B cell (primary cell): ENCODE measurements at regions not wholly inside any gene's neighbourhood (a gene's known extent, or its start where the extent isn't known, plus 50 kb on each side); places are given as distances from the start of the nearest gene placed in this dataset.

Source experiments
- ATAC-seq: fragments of 200-7000 bp; cut with Tn5 transposase; one replicate; pipeline ENCODE4 v1.10.0; 2021; ENCODE audit warnings: low read depth, mild to moderate bottlenecking, moderate number of reproducible peaks, moderate library complexity
- CTCF ChIA-PET: fragments of 350-600 bp; sonication (Branson Sonifier 250); formaldehyde crosslinking; loops from one replicate; lab custom pipeline; 2021; ENCODE audit warnings: antibody characterized with exemption, inconsistent platforms; lab: Charles Lee
- POLR2A ChIA-PET: fragments of 350-600 bp; sonication (Branson Sonifier 250); formaldehyde crosslinking; loops from one replicate; lab custom pipeline; 2021; ENCODE audit warnings: antibody characterized with exemption; lab: Charles Lee
- DNase-seq: peaks from one replicate; pipeline ENCODE4 v3.0.0; 2013
- H2AFZ ChIP-seq: 2 replicates; pipeline ENCODE4 v1.6.1; 2012; ENCODE audit warnings: mild to moderate bottlenecking, low read depth, low read length; ENCODE audit not compliant: insufficient read depth, poor library complexity, severe bottlenecking
- H3K27ac ChIP-seq, 2 donors: 1 replicate in 1 of 2; 2 replicates in 1 of 2; pipeline ENCODE4 v1.5.1; 2012 to 2013; ENCODE audit warnings: low read length in 2 of 2, mild to moderate bottlenecking in 2 of 2, moderate library complexity in 1 of 2
- H3K27me3 ChIP-seq, 4 experiments: fragments of 200-600 bp in 1 of 4; sonication (generic) in 1 of 4; replicated peaks in 1 of 4; 1 replicate in 2 of 4; 2 replicates in 2 of 4; pipeline versions ENCODE4 v1.6.1 to v1.7.0; 2013 to 2016; ENCODE audit warnings: low read length in 3 of 4, mild to moderate bottlenecking in 2 of 4, mixed read lengths in 1 of 4, moderate library complexity in 1 of 4; ENCODE audit not compliant: insufficient read depth in 4 of 4, control insufficient read depth in 3 of 4; ENCODE audit errors: control extremely low read depth in 1 of 4
- H3K36me3 ChIP-seq, 2 experiments: replicated peaks in 1 of 2; 1 replicate in 1 of 2; 2 replicates in 1 of 2; pipeline versions ENCODE4 v1.6.1 to v1.7.1; 2013; ENCODE audit warnings: low read length in 1 of 2; ENCODE audit not compliant: insufficient read depth in 2 of 2, control insufficient read depth in 1 of 2; ENCODE audit errors: control extremely low read depth in 1 of 2, extremely low read depth in 1 of 2
- H3K4me1 ChIP-seq, 2 donors: fragments of 200-600 bp in 1 of 2; sonication (generic) in 1 of 2; 1 replicate in 1 of 2; 2 replicates in 1 of 2; pipeline versions ENCODE4 v1.5.1 to v1.6.1; 2013 to 2017; ENCODE audit warnings: low read length in 2 of 2; ENCODE audit not compliant: control insufficient read depth in 2 of 2, insufficient read depth in 2 of 2
- H3K4me2 ChIP-seq: replicated peaks from 2 replicates; pipeline ENCODE3; 2012; ENCODE audit warnings: mild to moderate bottlenecking, low read depth, low read length; ENCODE audit not compliant: poor library complexity, severe bottlenecking
- H3K4me3 ChIP-seq, 5 experiments: fragments of 200-600 bp in 1 of 5; sonication (generic) in 1 of 5; 1 replicate in 3 of 5; 2 replicates in 2 of 5; pipeline versions ENCODE4 v1.5.1 to v1.7.0; 2011 to 2016; ENCODE audit warnings: low read length in 4 of 5, mild to moderate bottlenecking in 4 of 5, low read depth in 2 of 5, control low read depth in 1 of 5, moderate library complexity in 1 of 5; ENCODE audit not compliant: insufficient read depth in 1 of 5; ENCODE audit errors: control extremely low read depth in 1 of 5, extremely low read depth in 1 of 5
- H3K79me2 ChIP-seq: fragments of 200-600 bp; sonication (generic); one replicate; pipeline ENCODE4 v1.6.0; 2016; ENCODE audit warnings: low read length; ENCODE audit not compliant: control insufficient read depth, insufficient read depth
- H3K9ac ChIP-seq: fragments of 200-600 bp; sonication (generic); 2 replicates; pipeline ENCODE4 v1.6.1; 2017; ENCODE audit warnings: mild to moderate bottlenecking, low read length, moderate library complexity
- H3K9me3 ChIP-seq, 3 donors: one replicate each; pipeline versions ENCODE4 v1.6.1 to v1.7.1; 2013; ENCODE audit warnings: low read length in 2 of 3; ENCODE audit not compliant: control insufficient read depth in 2 of 3, insufficient read depth in 1 of 3; ENCODE audit errors: control extremely low read depth in 1 of 3
- H4K20me1 ChIP-seq: 2 replicates; pipeline ENCODE4 v1.6.0; 2012; ENCODE audit warnings: mild to moderate bottlenecking, low read length; ENCODE audit not compliant: insufficient read depth, control insufficient read depth, poor library complexity, severe bottlenecking
- H3K27ac Mint-ChIP-seq: one replicate; pipeline ENCODE4 v1.8.0; 2021; ENCODE audit warnings: mixed read lengths
- H3K27me3 Mint-ChIP-seq: one replicate; pipeline ENCODE4 v1.8.0; 2021; ENCODE audit warnings: mixed read lengths
- H3K4me1 Mint-ChIP-seq: one replicate; pipeline ENCODE4 v1.8.0; 2021; ENCODE audit warnings: mixed read lengths
- H3K4me3 Mint-ChIP-seq: one replicate; pipeline ENCODE4 v1.8.0; 2021; ENCODE audit warnings: mixed read lengths
- H3K9me3 Mint-ChIP-seq: one replicate; pipeline ENCODE4 v1.8.0; 2022; ENCODE audit warnings: mixed read lengths; ENCODE audit not compliant: insufficient read depth
- CTCF ChIP-seq: fragments of 200-600 bp; IDR thresholded peaks from one replicate; pipeline ENCODE4 v1.8.0; 2022; ENCODE audit warnings: antibody characterized with exemption, mild to moderate bottlenecking
- EZH2 ChIP-seq: IDR thresholded peaks from 2 replicates; pipeline ENCODE4 v1.6.1; 2012; ENCODE audit warnings: borderline replicate concordance, low read depth, mild to moderate bottlenecking, moderate library complexity, low read length; ENCODE audit not compliant: insufficient read depth, poor library complexity, severe bottlenecking
- WGBS: methylation state at CpG from one replicate; pipeline ENCODE4 v1.1.5; 2013; ENCODE audit warnings: missing lambda C conversion rate; ENCODE audit not compliant: insufficient coverage; 5-methylcytosine and 5-hydroxymethylcytosine counted together
- intact Hi-C: fragments of 100-400 bp; cut with micrococcal nuclease; formaldehyde crosslinking; loops from one replicate; pipeline ENCODE4 v1.10.0; 2022

DNA sequence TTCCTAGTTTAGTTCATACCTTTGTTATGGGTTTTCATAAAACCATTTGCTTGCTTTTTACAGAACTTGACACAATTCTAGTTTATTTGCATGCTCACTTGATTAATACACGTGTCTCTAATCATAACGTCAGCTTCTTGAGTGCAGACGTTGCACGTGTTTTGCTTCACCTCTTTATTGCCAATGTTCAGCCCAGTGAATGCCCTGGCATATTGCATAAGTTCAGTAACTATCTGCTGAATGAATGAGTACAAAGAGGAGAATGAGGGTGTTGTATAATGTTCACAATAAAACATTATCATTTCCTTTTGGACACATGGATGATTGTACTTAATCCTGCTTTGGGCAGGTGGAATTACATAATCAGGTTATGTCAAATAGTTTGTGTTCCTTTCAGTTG is 519.8 kb downstream of the HS3ST4 start:
- Histone ChIP-seq H2AFZ (no peak overlapping the region), H3K36me3 (no peaks in the 10 kb centered on the region), H3K4me3 (no peak overlapping the region), H3K27me3 (no peaks in the 10 kb centered on the region), H3K9ac (no peak overlapping the region), H4K20me1 (no peaks in the 10 kb centered on the region), H3K79me2 (no peaks in the 10 kb centered on the region), H3K4me1 (no peaks in the 10 kb centered on the region), H3K27ac (no peak overlapping the region), H3K9me3 (peaks cover 0 to 5% (median 0%) of the 10 kb centered on the region in 3 donors), H3K4me2 (no peak overlapping the region)
- H3K27ac Mint-ChIP-seq = no peak overlapping the region
- H3K4me3 Mint-ChIP-seq = no peak overlapping the region
- ChIA-PET CTCF (no interaction called here), POLR2A (no interaction called here)
- no peaks in the 10 kb centered on the region for H3K27me3 Mint-ChIP-seq
- H3K9me3 Mint-ChIP-seq = peaks cover 9% of the 10 kb centered on the region
- DNase-seq (no peak), ATAC-seq (no peak)
- H3K4me1 Mint-ChIP-seq = no peaks in the 10 kb centered on the region
- intact Hi-C loops = no loop called here
- WGBS = 94% methylated on average over 2 of the region's 4 CpGs
- TF ChIP-seq EZH2 (no peak), CTCF (no peak)

DNA sequence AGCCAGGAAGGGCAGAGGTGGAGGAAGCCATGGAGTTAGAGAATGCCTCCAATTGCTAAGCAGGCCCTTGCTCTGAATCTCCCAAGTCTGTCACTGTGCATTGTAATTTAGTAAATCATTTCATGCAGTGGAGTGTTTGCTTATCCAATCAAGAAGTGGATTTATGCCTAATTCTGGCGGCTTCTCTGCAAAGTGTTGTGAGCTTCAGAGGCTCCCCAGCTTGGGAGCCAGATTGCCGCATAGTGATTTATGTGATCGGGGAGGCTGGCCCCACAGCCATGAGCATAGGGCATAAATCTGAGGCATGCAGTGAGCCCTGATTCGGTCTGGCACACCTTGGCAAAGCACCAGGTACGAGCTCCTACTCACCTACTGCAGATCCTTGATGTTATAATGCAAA is 520.8 kb downstream of the HS3ST4 start:
- CTCF ChIA-PET = no interaction called here
- ATAC-seq (no peak), DNase-seq (no peak)
- H3K27me3 Mint-ChIP-seq = no peaks in the 10 kb centered on the region
- Histone ChIP-seq H3K4me2 (no peak overlapping the region), H3K36me3 (no peaks in the 10 kb centered on the region), H3K27me3 (no peaks in the 10 kb centered on the region), H3K27ac (no peak overlapping the region), H3K9ac (no peak overlapping the region), H2AFZ (no peak overlapping the region), H3K4me1 (no peaks in the 10 kb centered on the region), H3K79me2 (no peaks in the 10 kb centered on the region), H3K9me3 (peaks cover 0 to 5% (median 0%) of the 10 kb centered on the region in 3 donors), H4K20me1 (no peaks in the 10 kb centered on the region), H3K4me3 (no peak overlapping the region)
- intact Hi-C loops = no loop called here
- H3K9me3 Mint-ChIP-seq = peaks cover 9% of the 10 kb centered on the region
- no peak overlapping the region for H3K27ac Mint-ChIP-seq
- POLR2A ChIA-PET = no interaction called here
- no peaks in the 10 kb centered on the region for H3K4me1 Mint-ChIP-seq
- H3K4me3 Mint-ChIP-seq = no peak overlapping the region
- TF ChIP-seq CTCF (no peak), EZH2 (no peak)
- 93% methylated on average over 3 of the region's 5 CpGs for WGBS
